HEK293 (cell line): ENCODE measurements at regions not wholly inside any gene's neighbourhood (a gene's known extent, or its start where the extent isn't known, plus 50 kb on each side); places are given as distances from the start of the nearest gene placed in this dataset.

Experiments used
- CTCF ChIA-PET: fragments of 350-600 bp; formaldehyde crosslinking; extraction: SDS; loops from one replicate; lab custom pipeline; 2021; ENCODE audit warnings: antibody characterized with exemption; lab: Yijun Ruan, JAX
- POLR2A ChIA-PET: fragments of 300-600 bp; formaldehyde crosslinking; extraction: SDS; loops from one replicate; lab custom pipeline; 2020; ENCODE audit warnings: antibody characterized with exemption, inconsistent platforms; lab: Yijun Ruan, JAX
- H3K27ac ChIP-seq: fragments of 200-500 bp; sonication (Bioruptor generic); 2 replicates; pipeline ENCODE4 v1.5.1; 2014; ENCODE audit warnings: low read depth, low read length, control low read depth, inconsistent platforms; ENCODE audit errors: extremely low read depth
- H3K36me3 ChIP-seq, 2 experiments: fragments of 200-500 bp in 1 of 2; sonication (Bioruptor generic) in 1 of 2; 1 replicate in 1 of 2; 2 replicates in 1 of 2; pipeline ENCODE4 v1.5.1; 2014 to 2017; ENCODE audit warnings: inconsistent platforms in 2 of 2, low read length in 2 of 2; ENCODE audit not compliant: control insufficient read depth in 2 of 2, insufficient read depth in 1 of 2
- H3K4me1 ChIP-seq: fragments of 200-500 bp; sonication (Bioruptor generic); 2 replicates; pipeline ENCODE4 v1.5.1; 2014; ENCODE audit warnings: mild to moderate bottlenecking, low read length, inconsistent platforms; ENCODE audit not compliant: control insufficient read depth, insufficient read depth
- H3K4me3 ChIP-seq: 2 replicates; pipeline ENCODE4 v1.5.1; 2011; ENCODE audit warnings: low read depth, mild to moderate bottlenecking, control low read depth, low read length, moderate library complexity
- H3K9me3 ChIP-seq: fragments of 200-500 bp; sonication (Bioruptor generic); 2 replicates; pipeline ENCODE4 v1.5.1; 2014; ENCODE audit warnings: low read depth, low read length, inconsistent platforms; ENCODE audit not compliant: control insufficient read depth, insufficient read depth
- BCL6B ChIP-seq: fragments of 450-650 bp; formaldehyde crosslinking; IDR thresholded peaks from 2 replicates; pipeline ENCODE4 v1.5.1; 2017; ENCODE audit warnings: missing biosample characterization, missing genetic modification characterization
- GLI4 ChIP-seq: fragments of 450-650 bp; formaldehyde crosslinking; IDR thresholded peaks from 2 replicates; pipeline ENCODE4 v1.5.1; 2016; ENCODE audit warnings: missing biosample characterization, missing genetic modification characterization
- HIC1 ChIP-seq: fragments of 450-650 bp; formaldehyde crosslinking; IDR thresholded peaks from 2 replicates; pipeline ENCODE4 v1.5.1; 2016; ENCODE audit warnings: missing biosample characterization, missing genetic modification characterization
- KLF7 ChIP-seq: fragments of 450-650 bp; formaldehyde crosslinking; IDR thresholded peaks from 2 replicates; pipeline ENCODE4 v1.5.1; 2016; ENCODE audit warnings: missing biosample characterization, missing genetic modification characterization, borderline replicate concordance
- PRDM6 ChIP-seq: fragments of 450-650 bp; formaldehyde crosslinking; IDR thresholded peaks from 2 replicates; pipeline ENCODE4 v1.5.1; 2017; ENCODE audit warnings: missing biosample characterization, missing genetic modification characterization
- TCF7L2 ChIP-seq: IDR thresholded peaks from 2 replicates; pipeline ENCODE4 v1.6.1; 2011; ENCODE audit warnings: low read depth, mild to moderate bottlenecking, inconsistent platforms, low read length, moderate library complexity, borderline replicate concordance
- ZBTB1 ChIP-seq: fragments of 450-650 bp; formaldehyde crosslinking; IDR thresholded peaks from 2 replicates; pipeline ENCODE4 v1.5.1; 2016; ENCODE audit warnings: missing biosample characterization, missing genetic modification characterization
- ZBTB26 ChIP-seq: fragments of 450-650 bp; formaldehyde crosslinking; optimal IDR thresholded peaks from 2 replicates; pipeline ENCODE3; 2016; ENCODE audit warnings: missing biosample characterization, mild to moderate bottlenecking, missing genetic modification characterization
- ZEB2 ChIP-seq: fragments of 450-650 bp; formaldehyde crosslinking; IDR thresholded peaks from 2 replicates; pipeline ENCODE4 v1.5.1; 2016; ENCODE audit warnings: missing biosample characterization, missing genetic modification characterization
- ZNF140 ChIP-seq: fragments of 450-650 bp; formaldehyde crosslinking; IDR thresholded peaks from 2 replicates; pipeline ENCODE4 v1.5.1; 2016; ENCODE audit warnings: missing biosample characterization, missing genetic modification characterization
- ZNF18 ChIP-seq: fragments of 450-650 bp; formaldehyde crosslinking; IDR thresholded peaks from 2 replicates; pipeline ENCODE4 v1.5.1; 2016; ENCODE audit warnings: missing biosample characterization, missing genetic modification characterization
- ZNF366 ChIP-seq: fragments of 450-650 bp; formaldehyde crosslinking; conservative IDR thresholded peaks from 2 replicates; pipeline ENCODE4 v1.5.1; 2016; ENCODE audit warnings: missing biosample characterization, missing genetic modification characterization
- ZNF404 ChIP-seq: fragments of 450-650 bp; formaldehyde crosslinking; IDR thresholded peaks from 2 replicates; pipeline ENCODE4 v1.5.1; 2017; ENCODE audit warnings: missing biosample characterization, missing genetic modification characterization
- ZNF426 ChIP-seq: fragments of 450-650 bp; formaldehyde crosslinking; IDR thresholded peaks from 2 replicates; pipeline ENCODE4 v1.5.1; 2017; ENCODE audit warnings: missing biosample characterization, missing genetic modification characterization, mild to moderate bottlenecking, inconsistent platforms, moderate library complexity
- ZNF473 ChIP-seq: fragments of 450-650 bp; formaldehyde crosslinking; IDR thresholded peaks from 2 replicates; pipeline ENCODE4 v1.5.1; 2017; ENCODE audit warnings: missing biosample characterization, missing genetic modification characterization
- ZNF555 ChIP-seq: fragments of 450-650 bp; formaldehyde crosslinking; conservative IDR thresholded peaks from 2 replicates; pipeline ENCODE4 v1.5.1; 2017; ENCODE audit warnings: missing biosample characterization, mild to moderate bottlenecking, missing genetic modification characterization, inconsistent platforms
- ZNF626 ChIP-seq: fragments of 450-650 bp; sonication (Bioruptor Pico); formaldehyde crosslinking; IDR thresholded peaks from 2 replicates; pipeline ENCODE4 v1.5.1; 2018; ENCODE audit warnings: missing biosample characterization, missing genetic modification characterization, inconsistent platforms
- ZNF629 ChIP-seq: fragments of 450-650 bp; formaldehyde crosslinking; IDR thresholded peaks from 2 replicates; pipeline ENCODE4 v1.5.1; 2017; ENCODE audit warnings: missing biosample characterization, missing genetic modification characterization
- ZSCAN4 ChIP-seq: fragments of 450-650 bp; formaldehyde crosslinking; IDR thresholded peaks from 2 replicates; pipeline ENCODE4 v1.5.1; 2017; ENCODE audit warnings: missing biosample characterization, missing genetic modification characterization

GRCh38 chr4:1534876-1535526 lies 128.8 kb upstream of the NKX1-1 start:
- Histone ChIP-seq H3K4me3 (no peak overlapping the region), H3K9me3 (no peaks in the 10 kb centered on the region), H3K4me1 (no peaks in the 10 kb centered on the region), H3K27ac (no peak overlapping the region), H3K36me3 (no peaks in the 10 kb centered on the region)
- ChIA-PET CTCF (interaction anchor here (0.7 kb wide), 1 partner anchor 47 kb away, joined by 3 read pairs; no protein-coding TSS in a partner anchor), POLR2A (no interaction called here)
- peak; percentile 97 for TF ChIP-seq ZSCAN4 (tag by site-specific recombination)
- no peak for TF ChIP-seq ZNF626
- TF ChIP-seq ZBTB26 (tag by site-specific recombination): peak; percentile 20
- TF ChIP-seq KLF7 (tag by site-specific recombination): no peak
- no peak for TF ChIP-seq ZNF473 (tag by site-specific recombination)
- TF ChIP-seq ZEB2: no peak
- no peak for TF ChIP-seq ZNF629 (tag by site-specific recombination)
- TF ChIP-seq ZNF18 (tag by site-specific recombination): peak; percentile 27; the same call in 1 of the 2 replicates
- no peak for TF ChIP-seq ZNF140 (tag by site-specific recombination)
- TF ChIP-seq BCL6B (tag by site-specific recombination): no peak
- TF ChIP-seq HIC1 (tag by site-specific recombination): no peak
- no peak for TF ChIP-seq TCF7L2
- no peak for TF ChIP-seq ZNF366
- TF ChIP-seq PRDM6 (tag by site-specific recombination): no peak
- TF ChIP-seq ZNF404 (tag by site-specific recombination): no peak
- TF ChIP-seq ZNF555 (tag by site-specific recombination): no peak
- no peak for TF ChIP-seq ZNF426 (tag by site-specific recombination)
- 0 out of 2 replicates have a peak, but pooled peaks have one; percentile 24 for TF ChIP-seq GLI4 (tag by site-specific recombination)
- no peak for TF ChIP-seq ZBTB1
